Upper lobe of right lung (tissue), 1 donor: ENCODE measurements at regions not wholly inside any gene's neighbourhood (a gene's known extent, or its start where the extent isn't known, plus 50 kb on each side); places are given as distances from the start of the nearest gene placed in this dataset.

ENCODE experiments used
- ATAC-seq: fragments of 200-7000 bp; cut with Tn5 transposase; one replicate; pipeline ENCODE4 v1.9.1; 2020; ENCODE audit warnings: mild to moderate bottlenecking, moderate library complexity
- DNase-seq: peaks from one replicate; pipeline ENCODE4 v3.0.0-alpha.2; 2020
- H3K27ac ChIP-seq: fragments of 200-600 bp; one replicate; pipeline ENCODE4 v1.8.0; 2022
- H3K27me3 ChIP-seq: fragments of 200-600 bp; one replicate; pipeline ENCODE4 v1.8.0; 2022; ENCODE audit warnings: mild to moderate bottlenecking
- H3K36me3 ChIP-seq: fragments of 200-600 bp; one replicate; pipeline ENCODE4 v1.8.0; 2022
- H3K4me1 ChIP-seq: fragments of 200-600 bp; one replicate; pipeline ENCODE4 v1.8.0; 2022
- H3K4me3 ChIP-seq: fragments of 200-600 bp; one replicate; pipeline ENCODE4 v1.8.0; 2022; ENCODE audit warnings: mild to moderate bottlenecking
- H3K9me3 ChIP-seq: fragments of 200-600 bp; one replicate; pipeline ENCODE4 v1.8.0; 2022
- CTCF ChIP-seq: fragments of 200-600 bp; IDR thresholded peaks from one replicate; pipeline ENCODE4 v1.8.0; 2022; ENCODE audit warnings: antibody characterized with exemption
- intact Hi-C: fragments of 100-400 bp; cut with DNase I; formaldehyde crosslinking; loops from one replicate; pipeline ENCODE4 v1.11.0; 2022
- donor health status: DM: no; HTN: yes; CAD: no; lungs with severe emphysema.

DNA sequence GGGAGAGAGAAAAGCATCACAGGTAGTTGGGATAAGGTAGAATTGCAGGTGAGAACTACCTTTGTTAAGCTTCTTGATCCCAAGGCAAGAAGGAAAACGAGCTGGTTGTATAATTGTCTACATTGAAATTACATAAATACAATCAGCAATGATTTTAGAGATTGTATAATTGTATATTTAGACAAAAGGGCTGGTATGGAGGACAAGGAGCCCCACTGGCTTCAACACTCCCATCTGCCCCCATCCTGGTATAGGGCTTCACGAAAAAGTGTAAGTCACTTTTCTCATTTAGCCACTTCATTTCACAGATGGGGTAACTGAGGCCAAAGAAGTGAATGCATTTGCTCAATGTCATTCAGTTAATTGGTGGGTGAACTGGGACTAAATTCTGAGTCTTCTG lies 103.3 kb downstream of the MYCN start:
- TF ChIP-seq CTCF = no peak
- DNase-seq = no peak
- Histone ChIP-seq H3K27me3 (no peaks in the 10 kb centered on the region), H3K4me1 (no peaks in the 10 kb centered on the region), H3K4me3 (no peak overlapping the region), H3K9me3 (no peaks in the 10 kb centered on the region), H3K27ac (no peak overlapping the region), H3K36me3 (no peaks in the 10 kb centered on the region)
- intact Hi-C loops = no loop called here
- ATAC-seq = no peak

DNA sequence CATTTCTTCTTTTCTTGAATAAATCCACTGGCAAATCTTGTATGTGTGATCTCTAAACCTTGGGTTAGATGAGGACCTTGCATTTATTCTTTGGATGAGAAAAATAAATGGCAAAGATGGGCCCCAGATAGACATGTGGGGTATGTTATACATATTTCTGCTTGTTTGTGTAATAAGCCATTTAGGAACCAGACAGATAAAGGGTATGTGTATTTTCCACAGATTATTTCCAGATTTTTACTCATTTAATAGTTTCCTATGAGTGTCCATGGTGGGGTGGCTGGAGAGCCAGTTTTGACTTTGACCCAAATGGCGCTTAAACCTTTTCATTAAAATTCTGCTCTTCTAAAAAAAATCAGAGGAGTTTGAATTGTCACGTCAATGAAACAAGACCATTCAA lies 102.8 kb downstream of the MYCN start:
- no peak overlapping the region for H3K4me3 ChIP-seq

DNA sequence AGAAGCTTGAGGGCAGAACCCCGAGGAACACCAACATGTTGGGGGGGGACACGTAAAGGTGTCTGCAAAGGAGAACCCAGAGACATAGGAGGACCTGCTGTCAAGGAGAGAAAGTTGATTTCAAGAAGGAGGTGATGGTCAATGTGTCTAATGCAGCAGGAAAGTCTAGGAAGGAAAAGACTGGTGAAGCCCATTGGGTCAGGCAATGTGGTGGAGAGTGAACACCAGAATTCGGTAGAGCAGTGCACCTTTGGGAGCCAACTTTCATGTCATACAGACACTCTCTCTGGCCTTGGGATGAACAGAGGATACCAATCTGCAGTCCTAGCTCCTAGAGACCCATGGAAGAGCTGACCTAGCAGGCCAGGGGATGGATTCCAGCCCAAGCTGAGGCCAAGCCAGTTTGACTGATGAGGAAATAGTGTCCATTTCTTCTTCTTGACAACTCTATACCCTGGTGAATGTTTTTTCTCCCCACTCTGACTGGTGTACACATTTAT lies 101.9 kb downstream of the MYCN start:
- Histone ChIP-seq H3K27me3 (no peaks in the 10 kb centered on the region), H3K27ac (no peak overlapping the region), H3K9me3 (no peaks in the 10 kb centered on the region), H3K36me3 (no peaks in the 10 kb centered on the region), H3K4me1 (no peaks in the 10 kb centered on the region), H3K4me3 (no peak overlapping the region)
- DNase-seq = no peak
- intact Hi-C loops = no loop called here
- TF ChIP-seq CTCF = no peak
- ATAC-seq = peak; percentile 19

More for the DNA sequence above, 102.8 kb downstream of the MYCN start:
- Histone ChIP-seq H3K27ac (no peak overlapping the region), H3K9me3 (no peaks in the 10 kb centered on the region), H3K27me3 (no peaks in the 10 kb centered on the region), H3K36me3 (no peaks in the 10 kb centered on the region), H3K4me1 (no peaks in the 10 kb centered on the region)
- intact Hi-C loops = no loop called here
- ATAC-seq (no peak), DNase-seq (no peak)
- no peak for TF ChIP-seq CTCF

DNA sequence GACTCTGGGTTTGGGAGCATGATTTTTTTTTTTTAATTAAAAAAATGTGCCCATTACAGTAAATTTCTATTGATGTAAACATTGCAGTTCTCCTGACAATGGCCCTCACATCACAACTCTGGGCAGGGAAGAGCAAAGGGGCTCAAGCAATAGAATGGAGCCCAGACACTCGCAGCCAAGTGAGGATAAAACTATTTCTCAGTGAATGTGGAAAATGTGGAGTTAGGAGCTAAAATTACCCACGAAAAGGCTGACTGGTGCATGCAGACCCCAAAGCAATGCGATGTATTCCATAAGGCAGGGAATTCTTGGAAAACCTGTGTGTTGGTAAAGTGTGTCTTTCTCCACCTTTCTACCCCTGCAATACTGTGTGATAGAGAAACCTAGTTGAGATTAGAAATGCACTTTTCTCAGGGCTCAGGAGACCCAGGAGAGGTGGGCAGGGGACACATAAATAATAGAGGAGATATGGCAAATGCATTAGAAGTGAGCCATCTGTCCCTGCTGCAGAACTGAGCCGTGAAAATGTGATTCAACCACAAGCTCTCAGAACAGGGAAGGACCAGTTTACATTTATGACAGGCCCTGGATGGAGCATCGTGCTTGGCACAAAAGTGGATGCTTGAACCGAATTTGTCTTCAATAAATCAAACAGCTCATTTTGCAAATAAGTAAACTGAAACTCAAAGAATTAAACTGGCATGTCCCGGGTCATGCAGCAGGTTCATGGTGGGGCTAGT lies 100.1 kb downstream of the MYCN start:
- intact Hi-C loops = no loop called here
- TF ChIP-seq CTCF = no peak
- no peak for DNase-seq

DNA sequence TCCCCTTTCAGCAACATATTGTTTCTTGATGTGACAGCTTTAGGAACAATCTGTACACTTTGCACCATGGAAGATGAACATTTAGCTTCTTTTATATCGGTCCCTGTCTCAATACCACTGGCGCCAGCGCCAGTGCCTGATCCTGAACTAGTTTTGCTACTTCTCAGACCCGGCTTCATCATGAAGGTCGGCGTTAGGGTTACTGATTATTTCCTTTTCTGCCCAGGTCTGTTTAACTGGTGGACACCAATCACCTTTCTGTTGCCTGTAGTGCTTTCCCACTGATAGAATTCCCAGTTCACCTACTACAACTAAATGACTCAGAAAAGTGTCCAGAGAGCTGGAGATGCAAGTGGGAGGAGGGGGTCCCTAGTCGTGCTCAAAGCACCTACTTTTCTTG lies 99.5 kb downstream of the MYCN start:
- H3K4me1 ChIP-seq = no peaks in the 10 kb centered on the region
- H3K4me3 ChIP-seq = no peak overlapping the region
- no peaks in the 10 kb centered on the region for H3K27me3 ChIP-seq
- no peaks in the 10 kb centered on the region for H3K9me3 ChIP-seq
- TF ChIP-seq CTCF = no peak
- intact Hi-C loops = no loop called here
- no peaks in the 10 kb centered on the region for H3K36me3 ChIP-seq
- ATAC-seq (no peak), DNase-seq (no peak)
- no peak overlapping the region for H3K27ac ChIP-seq

More for the DNA sequence above, 100.1 kb downstream of the MYCN start:
- Histone ChIP-seq H3K27ac (no peak overlapping the region), H3K9me3 (no peaks in the 10 kb centered on the region), H3K4me1 (no peaks in the 10 kb centered on the region), H3K36me3 (no peaks in the 10 kb centered on the region), H3K4me3 (no peak overlapping the region), H3K27me3 (no peaks in the 10 kb centered on the region)
- no peak for ATAC-seq
